Peyer's patch (tissue), 4 donors: ENCODE measurements at regions not wholly inside any gene's neighbourhood (a gene's known extent, or its start where the extent isn't known, plus 50 kb on each side); places are given as distances from the start of the nearest gene placed in this dataset.

Experiments used
- DNase-seq, 3 donors: peaks; one replicate each; pipeline ENCODE4 v3.0.0-alpha.2; 2017 to 2019
- H3K27ac ChIP-seq, 4 donors: fragments of 200-600 bp; sonication (generic); one replicate each; pipeline ENCODE4 v1.5.1; 2016 to 2019
- H3K27me3 ChIP-seq, 2 donors: fragments of 200-600 bp; sonication (generic); one replicate each; pipeline ENCODE4 v1.5.1; 2019
- H3K36me3 ChIP-seq, 3 donors: fragments of 200-600 bp; sonication (generic); one replicate each; pipeline ENCODE4 v1.5.1; 2016 to 2019
- H3K4me1 ChIP-seq, 4 donors: fragments of 200-600 bp; sonication (generic); one replicate each; pipeline ENCODE4 v1.5.1; 2016 to 2019
- H3K4me3 ChIP-seq, 4 donors: fragments of 200-600 bp; sonication (generic); 1 replicate in 3 of 4; 2 replicates in 1 of 4; pipeline ENCODE4 v1.5.1; 2016 to 2019; ENCODE audit warnings: mild to moderate bottlenecking in 1 of 4
- H3K9me3 ChIP-seq, 4 donors: fragments of 200-600 bp; sonication (generic); one replicate each; pipeline ENCODE4 v1.5.1; 2016 to 2019; ENCODE audit warnings: mild to moderate bottlenecking in 1 of 4
- POLR2A ChIP-seq, 2 donors: fragments of 450-650 bp; IDR thresholded peaks; one replicate each; pipeline ENCODE4 v1.5.1; 2017; ENCODE audit warnings: antibody characterized with exemption in 2 of 2, mild to moderate bottlenecking in 2 of 2, moderate library complexity in 2 of 2
- TF ChIP-seq, protein P1 (sequence below), 6 experiments: fragments of 450-650 bp in 4 of 6; fragments of 200-600 bp in 2 of 6; sonication (generic) in 1 of 6; IDR thresholded peaks; one replicate each; pipeline ENCODE4 v1.5.1; 2017 to 2019; ENCODE audit warnings: antibody characterized with exemption in 6 of 6, mild to moderate bottlenecking in 3 of 6, moderate library complexity in 1 of 6

DNA sequence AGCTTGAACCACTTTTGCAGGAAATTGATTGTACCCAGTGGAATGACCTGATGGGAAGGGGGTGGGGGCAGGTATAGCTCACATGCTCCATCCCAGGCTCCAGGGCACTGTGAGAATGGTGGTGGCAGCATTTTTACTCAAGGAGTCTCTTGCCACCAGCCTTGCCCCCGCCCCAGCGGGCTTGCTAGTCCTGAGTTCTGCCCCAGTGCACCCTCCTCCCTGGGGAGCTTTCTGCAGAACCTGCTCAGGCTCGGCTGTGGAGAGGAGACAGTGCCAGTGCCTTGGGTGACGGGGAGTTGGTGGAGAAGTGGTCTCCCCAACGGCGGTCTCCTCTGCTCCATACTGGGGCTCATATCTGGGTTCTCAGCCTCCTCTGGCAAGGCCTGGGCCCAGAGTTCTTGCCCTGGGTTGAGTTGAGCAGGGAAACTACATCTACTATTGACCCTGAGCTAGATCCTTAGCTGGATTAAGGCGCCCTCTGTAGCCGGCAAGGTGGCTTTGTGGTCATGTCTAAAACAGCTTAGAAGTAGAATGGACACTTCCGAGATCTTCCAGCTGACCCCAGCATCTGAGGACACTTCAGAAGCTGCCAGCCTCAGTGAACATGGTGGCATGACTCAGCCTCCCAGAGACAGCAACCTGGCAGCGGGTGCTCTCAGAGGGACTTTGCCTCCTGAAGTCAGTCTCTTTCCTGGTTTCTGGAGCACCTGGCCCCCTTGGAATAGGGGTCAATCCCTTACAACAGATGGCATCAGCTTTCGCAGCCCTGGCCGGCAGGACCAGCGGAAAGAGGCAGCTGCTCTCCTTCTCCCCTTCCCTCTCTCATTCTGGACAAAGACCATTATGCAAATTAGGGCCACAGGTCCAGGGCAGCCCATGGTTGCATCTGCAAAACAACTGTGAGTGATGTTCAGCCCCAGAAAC is 363.4 kb upstream of the MKI67 start:
- Histone ChIP-seq H3K9me3 (no peaks in the 10 kb centered on the region), H3K4me1 (no peaks in the 10 kb centered on the region), H3K4me3 (no peak overlapping the region), H3K27ac (no peak overlapping the region), H3K36me3 (no peaks in the 10 kb centered on the region), H3K27me3 (no peaks in the 10 kb centered on the region)
- DNase-seq: no peak
- TF ChIP-seq POLR2A (IDR thresholded peaks at IDR 0.05): no peak
- TF ChIP-seq, protein P1, sequence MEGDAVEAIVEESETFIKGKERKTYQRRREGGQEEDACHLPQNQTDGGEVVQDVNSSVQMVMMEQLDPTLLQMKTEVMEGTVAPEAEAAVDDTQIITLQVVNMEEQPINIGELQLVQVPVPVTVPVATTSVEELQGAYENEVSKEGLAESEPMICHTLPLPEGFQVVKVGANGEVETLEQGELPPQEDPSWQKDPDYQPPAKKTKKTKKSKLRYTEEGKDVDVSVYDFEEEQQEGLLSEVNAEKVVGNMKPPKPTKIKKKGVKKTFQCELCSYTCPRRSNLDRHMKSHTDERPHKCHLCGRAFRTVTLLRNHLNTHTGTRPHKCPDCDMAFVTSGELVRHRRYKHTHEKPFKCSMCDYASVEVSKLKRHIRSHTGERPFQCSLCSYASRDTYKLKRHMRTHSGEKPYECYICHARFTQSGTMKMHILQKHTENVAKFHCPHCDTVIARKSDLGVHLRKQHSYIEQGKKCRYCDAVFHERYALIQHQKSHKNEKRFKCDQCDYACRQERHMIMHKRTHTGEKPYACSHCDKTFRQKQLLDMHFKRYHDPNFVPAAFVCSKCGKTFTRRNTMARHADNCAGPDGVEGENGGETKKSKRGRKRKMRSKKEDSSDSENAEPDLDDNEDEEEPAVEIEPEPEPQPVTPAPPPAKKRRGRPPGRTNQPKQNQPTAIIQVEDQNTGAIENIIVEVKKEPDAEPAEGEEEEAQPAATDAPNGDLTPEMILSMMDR (IDR thresholded peaks at IDR 0.05): no peak

DNA sequence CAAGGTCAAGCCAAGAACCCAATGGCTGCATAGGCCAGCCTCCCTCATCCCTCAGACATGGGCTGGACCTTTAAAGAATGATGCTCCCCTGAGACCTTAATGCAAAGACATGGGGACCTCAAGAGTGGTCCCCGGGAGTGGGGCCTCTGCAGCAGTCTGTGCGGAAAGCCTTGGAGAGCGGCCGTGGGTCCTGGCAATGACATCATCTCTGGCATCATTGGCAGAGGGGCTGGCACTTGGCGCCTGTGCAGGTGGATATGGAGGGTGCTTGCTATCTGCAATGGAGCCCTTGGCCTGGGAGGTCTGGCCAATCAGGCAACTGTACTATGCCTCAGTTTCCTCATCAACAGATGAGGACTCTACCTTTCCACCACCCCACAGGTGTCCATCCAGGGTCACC is 365.5 kb upstream of the MKI67 start:
- Histone ChIP-seq H3K27me3 (no peaks in the 10 kb centered on the region), H3K4me3 (no peak overlapping the region), H3K4me1 (no peaks in the 10 kb centered on the region), H3K27ac (no peak overlapping the region), H3K9me3 (no peaks in the 10 kb centered on the region), H3K36me3 (no peaks in the 10 kb centered on the region)
- no peak for DNase-seq
- TF ChIP-seq, protein P1 (IDR thresholded peaks at IDR 0.05): no peak
- no peak for TF ChIP-seq POLR2A (IDR thresholded peaks at IDR 0.05)

DNA sequence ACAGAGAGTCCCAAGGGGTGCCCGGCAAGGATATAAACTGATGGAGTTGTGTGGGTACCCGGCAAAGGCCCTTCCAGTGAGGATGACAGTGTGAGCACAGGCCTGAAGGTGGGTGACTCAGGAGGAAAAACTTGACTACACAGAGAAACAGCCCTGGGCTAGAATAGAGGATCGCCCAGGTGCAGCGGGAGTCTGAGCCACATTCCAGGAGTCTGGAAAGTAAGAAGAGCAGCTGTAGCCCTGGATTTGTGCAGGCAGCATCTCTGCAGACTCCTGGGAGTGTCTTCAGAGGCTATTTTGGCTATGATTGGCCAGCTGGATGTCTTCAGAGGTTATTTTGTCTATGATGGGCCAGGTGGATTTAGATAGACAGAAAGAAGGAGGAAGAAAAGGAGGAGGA is 367.6 kb upstream of the MKI67 start:
- Histone ChIP-seq H3K9me3 (no peaks in the 10 kb centered on the region), H3K27me3 (no peaks in the 10 kb centered on the region), H3K4me1 (no peaks in the 10 kb centered on the region), H3K4me3 (no peak overlapping the region), H3K27ac (no peak overlapping the region), H3K36me3 (no peaks in the 10 kb centered on the region)
- no peak for DNase-seq
- no peak for TF ChIP-seq POLR2A (IDR thresholded peaks at IDR 0.05)
- TF ChIP-seq, protein P1 (IDR thresholded peaks at IDR 0.05): no peak

DNA sequence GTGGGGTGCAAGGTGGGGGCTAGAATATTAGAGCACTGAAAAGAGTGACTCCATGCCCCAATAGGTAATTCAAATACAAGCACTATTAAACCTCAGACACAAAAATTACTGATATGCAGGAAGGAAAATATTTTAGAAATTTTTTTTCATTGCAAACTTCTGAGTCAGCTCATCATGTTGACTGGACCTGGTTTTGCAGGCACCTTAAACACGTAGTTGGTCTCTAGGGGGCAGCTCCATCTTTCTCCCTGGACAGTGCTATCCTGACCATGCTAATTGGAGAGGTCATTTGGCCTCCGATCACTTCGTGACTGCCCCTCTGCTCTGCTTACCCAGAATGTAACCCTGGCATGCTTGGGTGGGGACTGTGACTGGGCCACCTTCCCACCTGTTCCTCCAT is 368.4 kb upstream of the MKI67 start:
- Histone ChIP-seq H3K4me1 (no peaks in the 10 kb centered on the region), H3K36me3 (no peaks in the 10 kb centered on the region), H3K4me3 (no peak overlapping the region), H3K9me3 (no peaks in the 10 kb centered on the region), H3K27me3 (no peaks in the 10 kb centered on the region), H3K27ac (no peak overlapping the region)
- no peak for TF ChIP-seq POLR2A (IDR thresholded peaks at IDR 0.05)
- TF ChIP-seq, protein P1 (IDR thresholded peaks at IDR 0.05): no peak
- no peak for DNase-seq

DNA sequence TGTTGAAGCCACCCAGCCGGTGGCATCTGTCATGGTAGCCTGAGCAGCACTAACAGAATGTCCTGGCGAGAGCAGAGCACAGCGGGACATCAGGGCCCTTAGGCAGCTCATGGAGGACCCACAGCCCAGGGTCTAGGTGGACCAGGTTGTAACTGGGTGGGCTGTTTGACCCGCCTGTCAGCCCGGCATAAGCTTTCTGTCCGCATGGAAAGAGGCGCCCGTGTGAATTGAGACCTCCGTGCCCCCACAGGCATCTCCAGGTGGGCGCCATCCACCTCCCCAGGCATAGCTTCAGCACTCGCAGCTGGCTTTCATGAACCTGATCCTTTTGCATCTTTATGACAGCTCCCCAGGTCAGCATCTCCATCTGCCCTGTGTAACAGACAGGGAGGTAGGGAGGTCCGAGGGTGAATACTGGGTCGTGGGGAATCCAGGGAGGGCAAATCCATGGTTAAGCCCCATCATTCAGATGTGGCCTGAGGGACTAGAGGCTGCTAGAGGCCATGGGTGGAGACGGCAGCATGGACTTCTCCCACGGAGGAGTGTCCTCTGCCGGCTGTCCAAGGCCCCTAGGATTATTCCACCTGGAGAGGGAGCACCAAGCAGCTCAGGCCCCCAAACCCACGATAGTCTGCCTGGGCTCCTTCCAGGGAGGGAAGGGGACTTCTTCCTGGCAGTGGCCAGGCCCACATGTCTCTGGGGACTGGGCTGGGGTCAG is 371.6 kb upstream of the MKI67 start:
- H3K27ac ChIP-seq: no peak overlapping the region
- no peak overlapping the region for H3K4me3 ChIP-seq
- H3K36me3 ChIP-seq: no peaks in the 10 kb centered on the region
- TF ChIP-seq, protein P1 (IDR thresholded peaks at IDR 0.05): no peak
- TF ChIP-seq POLR2A (IDR thresholded peaks at IDR 0.05): no peak
- no peak for DNase-seq
- H3K4me1 ChIP-seq: no peaks in the 10 kb centered on the region
- H3K27me3 ChIP-seq: no peaks in the 10 kb centered on the region
- no peaks in the 10 kb centered on the region for H3K9me3 ChIP-seq
